ENCODE measurements at regions not wholly inside any gene's neighbourhood (a gene's known extent, or its start where the extent isn't known, plus 50 kb on each side); places are given as distances from the start of the nearest gene placed in this dataset.

- no peak for DNase-seq (ENCODE audit: low spot score)
These were observed 152.9 kb downstream of the RPS24 start for GRCh38 chr10:78186572-78186971.

- no peak for DNase-seq (ENCODE audit: low spot score)
These were observed 153.7 kb downstream of the RPS24 start for GRCh38 chr10:78187371-78187770.

GRCh38 chr10:78188446-78188845 is 154.8 kb downstream of the RPS24 start:
- DNase-seq (ENCODE audit: low spot score) = no peak

- DNase-seq (ENCODE audit: low spot score) = no peak
These were observed 156.6 kb downstream of the RPS24 start for GRCh38 chr10:78190051-78190825.

- DNase-seq (ENCODE audit: low spot score) = no peak
These were observed 157.6 kb downstream of the RPS24 start for GRCh38 chr10:78191301-78191700.

GRCh38 chr10:78193189-78193588 is 159.5 kb downstream of the RPS24 start:
- DNase-seq (ENCODE audit: low spot score) = no peak

- no peak for DNase-seq (ENCODE audit: low spot score)
These were observed 160.4 kb downstream of the RPS24 start for GRCh38 chr10:78194050-78194449.

- no peak for DNase-seq (ENCODE audit: low spot score)
These were observed 161.1 kb downstream of the RPS24 start for GRCh38 chr10:78194539-78195402.

GRCh38 chr10:78196396-78196795 is 162.7 kb downstream of the RPS24 start:
- no peak for DNase-seq (ENCODE audit: low spot score)

GRCh38 chr10:78196964-78197363 is 163.3 kb downstream of the RPS24 start:
- no peak for DNase-seq (ENCODE audit: low spot score)

GRCh38 chr10:78197628-78198272 is 164.1 kb downstream of the RPS24 start:
- no peak for DNase-seq (ENCODE audit: low spot score)

GRCh38 chr10:78199005-78199725 is 165.5 kb downstream of the RPS24 start:
- DNase-seq (ENCODE audit: low spot score) = no peak

- DNase-seq (ENCODE audit: low spot score) = no peak
These were observed 166.1 kb downstream of the RPS24 start for GRCh38 chr10:78199759-78200158.

GRCh38 chr10:78200686-78201085 is 167.0 kb downstream of the RPS24 start:
- DNase-seq (ENCODE audit: low spot score) = no peak

- DNase-seq (ENCODE audit: low spot score) = no peak
These were observed 168.7 kb downstream of the RPS24 start for GRCh38 chr10:78202386-78202785.

GRCh38 chr10:78203915-78204818 is 170.5 kb downstream of the RPS24 start:
- DNase-seq (ENCODE audit: low spot score) = no peak

GRCh38 chr10:78205457-78206016 is 171.9 kb downstream of the RPS24 start:
- DNase-seq (ENCODE audit: low spot score) = no peak

- DNase-seq (ENCODE audit: low spot score) = no peak
These were observed 173.6 kb downstream of the RPS24 start for GRCh38 chr10:78207216-78207615.

- DNase-seq (ENCODE audit: low spot score) = no peak
These were observed 174.1 kb downstream of the RPS24 start for GRCh38 chr10:78207776-78208175.

GRCh38 chr10:78209970-78210369 is 176.3 kb downstream of the RPS24 start:
- no peak for DNase-seq (ENCODE audit: low spot score)

- DNase-seq (ENCODE audit: low spot score) = no peak
These were observed 176.9 kb downstream of the RPS24 start for GRCh38 chr10:78210548-78210947.
